Smooth muscle cell (in vitro differentiated cells): ENCODE measurements at regions not wholly inside any gene's neighbourhood (a gene's known extent, or its start where the extent isn't known, plus 50 kb on each side); places are given as distances from the start of the nearest gene placed in this dataset.

ENCODE experiments used
- DNase-seq: peaks from one replicate; lab custom pipeline; 2025; ENCODE audit not compliant: unreplicated experiment; lab: John Stamatoyannopoulos, UW
- H2AFZ ChIP-seq: fragments of 200-600 bp; sonication (generic); 2 replicates; pipeline ENCODE4 v1.6.0; 2016; ENCODE audit warnings: antibody characterized with exemption, low read depth, mild to moderate bottlenecking
- H3F3A ChIP-seq: fragments of 200-600 bp; sonication (generic); 2 replicates; pipeline ENCODE4 v1.6.0; 2017; ENCODE audit warnings: antibody characterized with exemption, low read depth
- H3K27ac ChIP-seq: fragments of 200-600 bp; sonication (generic); 2 replicates; pipeline ENCODE4 v1.5.1; 2016; ENCODE audit warnings: low read depth, mild to moderate bottlenecking
- H3K27me3 ChIP-seq: fragments of 200-600 bp; sonication (generic); 2 replicates; pipeline ENCODE4 v1.6.1; 2016; ENCODE audit warnings: low read depth, mild to moderate bottlenecking
- H3K36me3 ChIP-seq: fragments of 200-600 bp; sonication (generic); 2 replicates; pipeline ENCODE4 v1.5.1; 2016; ENCODE audit warnings: low read depth
- H3K4me1 ChIP-seq: fragments of 200-600 bp; sonication (generic); 2 replicates; pipeline ENCODE4 v1.5.1; 2016; ENCODE audit warnings: low read depth
- H3K4me2 ChIP-seq: fragments of 200-600 bp; sonication (generic); 2 replicates; pipeline ENCODE4 v1.6.0; 2016; ENCODE audit warnings: mild to moderate bottlenecking
- H3K4me3 ChIP-seq: fragments of 200-600 bp; sonication (generic); 2 replicates; pipeline ENCODE4 v1.5.1; 2016; ENCODE audit warnings: mild to moderate bottlenecking
- H3K79me2 ChIP-seq: fragments of 200-600 bp; sonication (generic); 2 replicates; pipeline ENCODE4 v1.6.0; 2016; ENCODE audit warnings: low read depth, mild to moderate bottlenecking
- H3K9ac ChIP-seq: fragments of 200-600 bp; sonication (generic); 2 replicates; pipeline ENCODE4 v1.6.0; 2016; ENCODE audit warnings: low read depth
- H3K9me3 ChIP-seq: fragments of 200-600 bp; sonication (generic); replicated peaks from 2 replicates; pipeline ENCODE4 v1.5.1; 2016; ENCODE audit warnings: low read depth
- H4K20me1 ChIP-seq: fragments of 200-600 bp; sonication (generic); 2 replicates; pipeline ENCODE4 v1.6.0; 2016; ENCODE audit warnings: low read depth
- CTCF ChIP-seq: fragments of 200-600 bp; sonication (generic); IDR thresholded peaks from 2 replicates; pipeline ENCODE4 v1.5.1; 2017; ENCODE audit warnings: borderline replicate concordance, mild to moderate bottlenecking, antibody characterized with exemption; ENCODE audit not compliant: insufficient read depth, poor library complexity, severe bottlenecking
- WGBS: methylation state at CpG from one replicate; pipeline ENCODE4 v1.1.7; 2016; ENCODE audit warnings: low lambda C conversion rate; 5-methylcytosine and 5-hydroxymethylcytosine counted together

GRCh38 chr10:71060476-71061426, 151.6 kb upstream of the UNC5B start:
- no peak for TF ChIP-seq CTCF
- Histone ChIP-seq H3K4me1 (peaks cover 10% of the 10 kb centered on the region), H3K9ac (no peak overlapping the region), H3K9me3 (no peaks in the 10 kb centered on the region), H3K4me2 (no peak overlapping the region), H2AFZ (no peak overlapping the region), H3K36me3 (no peaks in the 10 kb centered on the region), H3K79me2 (no peaks in the 10 kb centered on the region), H3K4me3 (no peak overlapping the region), H3F3A (no peaks in the 10 kb centered on the region), H4K20me1 (no peaks in the 10 kb centered on the region), H3K27me3 (peaks cover 8% of the 10 kb centered on the region), H3K27ac (no peak overlapping the region)
- no peak for DNase-seq
- WGBS, result 77% methylated on average over 12 of the region's 12 CpGs

- H3K4me1 ChIP-seq, result peaks cover 10% of the 10 kb centered on the region
- DNase-seq, result no peak
- no peak overlapping the region for H3K4me2 ChIP-seq
- WGBS, result 72% methylated on average over 8 of the region's 8 CpGs
- no peak overlapping the region for H3K4me3 ChIP-seq
- H3K9ac ChIP-seq, result no peak overlapping the region
- no peaks in the 10 kb centered on the region for H3K9me3 ChIP-seq
- TF ChIP-seq CTCF, result no peak
- H4K20me1 ChIP-seq, result no peaks in the 10 kb centered on the region
- no peak overlapping the region for H2AFZ ChIP-seq
- no peaks in the 10 kb centered on the region for H3K79me2 ChIP-seq
- H3K36me3 ChIP-seq, result no peaks in the 10 kb centered on the region
- no peak overlapping the region for H3K27ac ChIP-seq
- H3F3A ChIP-seq, result no peaks in the 10 kb centered on the region
- peaks cover 2% of the 10 kb centered on the region for H3K27me3 ChIP-seq
Observed at GRCh38 chr10:71061472-71061871, 150.9 kb upstream of the UNC5B start.

GRCh38 chr10:71062156-71062555, 150.2 kb upstream of the UNC5B start:
- 98% methylated on average over 5 of the region's 5 CpGs for WGBS
- no peak for TF ChIP-seq CTCF

More at GRCh38 chr10:71062156-71062555, 150.2 kb upstream of the UNC5B start:
- Histone ChIP-seq H3K27me3 (no peaks in the 10 kb centered on the region), H2AFZ (no peak overlapping the region), H3K9me3 (no peaks in the 10 kb centered on the region), H4K20me1 (no peaks in the 10 kb centered on the region), H3K36me3 (no peaks in the 10 kb centered on the region), H3K4me2 (no peak overlapping the region), H3K79me2 (no peaks in the 10 kb centered on the region), H3K27ac (no peak overlapping the region), H3K9ac (no peak overlapping the region), H3K4me1 (peaks cover 10% of the 10 kb centered on the region), H3F3A (no peaks in the 10 kb centered on the region), H3K4me3 (no peak overlapping the region)
- DNase-seq, result no peak
